HEK293T (cell line): ENCODE measurements at regions not wholly inside any gene's neighbourhood (a gene's known extent, or its start where the extent isn't known, plus 50 kb on each side); places are given as distances from the start of the nearest gene placed in this dataset.

Experiments used
- CTCF ChIA-PET: fragments of 350-600 bp; formaldehyde crosslinking; extraction: SDS; loops from one replicate; lab custom pipeline; 2021; ENCODE audit warnings: antibody characterized with exemption, inconsistent platforms; lab: Yijun Ruan, JAX
- POLR2A ChIA-PET: fragments of 350-600 bp; formaldehyde crosslinking; extraction: SDS; loops from one replicate; lab custom pipeline; 2020; ENCODE audit warnings: antibody characterized with exemption, inconsistent platforms; lab: Yijun Ruan, JAX
- DNase-seq: peaks from one replicate; pipeline ENCODE4 v3.0.0; 2012; ENCODE audit warnings: mixed read lengths; ENCODE audit errors: extremely low spot score
- ARNT ChIP-seq: fragments of 450-650 bp; IDR thresholded peaks from 2 replicates; pipeline ENCODE4 v1.6.1; 2017; ENCODE audit warnings: mild to moderate bottlenecking
- BHLHE40 ChIP-seq: fragments of 450-650 bp; IDR thresholded peaks from 2 replicates; pipeline ENCODE4 v1.6.1; 2016; ENCODE audit warnings: mild to moderate bottlenecking, moderate library complexity, borderline replicate concordance
- CTBP1 ChIP-seq: fragments of 450-650 bp; IDR thresholded peaks from 2 replicates; pipeline ENCODE4 v1.6.1; 2016; ENCODE audit warnings: borderline replicate concordance
- ELF4 ChIP-seq: fragments of 450-650 bp; IDR thresholded peaks from 2 replicates; pipeline ENCODE4 v1.6.1; 2017; ENCODE audit warnings: antibody characterized with exemption
- FOXA1 ChIP-seq: fragments of 450-650 bp; IDR thresholded peaks from 2 replicates; pipeline ENCODE4 v1.6.1; 2016; ENCODE audit warnings: mild to moderate bottlenecking
- FOXK2 ChIP-seq: fragments of 450-650 bp; IDR thresholded peaks from 2 replicates; pipeline ENCODE4 v1.6.1; 2016; ENCODE audit warnings: mild to moderate bottlenecking
- FOXM1 ChIP-seq: fragments of 450-650 bp; IDR thresholded peaks from 2 replicates; pipeline ENCODE4 v1.6.1; 2017; ENCODE audit warnings: mild to moderate bottlenecking, borderline replicate concordance
- HDGF ChIP-seq: fragments of 450-650 bp; IDR thresholded peaks from 2 replicates; pipeline ENCODE4 v1.6.1; 2017; ENCODE audit warnings: antibody characterized with exemption, borderline replicate concordance
- L3MBTL2 ChIP-seq: fragments of 450-650 bp; conservative IDR thresholded peaks from 2 replicates; pipeline ENCODE4 v1.6.1; 2016; ENCODE audit warnings: mild to moderate bottlenecking
- LEF1 ChIP-seq: fragments of 450-650 bp; IDR thresholded peaks from 2 replicates; pipeline ENCODE4 v1.6.1; 2017; ENCODE audit warnings: mild to moderate bottlenecking, borderline replicate concordance
- NFRKB ChIP-seq: fragments of 450-650 bp; IDR thresholded peaks from 2 replicates; pipeline ENCODE4 v1.6.1; 2016; ENCODE audit warnings: mild to moderate bottlenecking, moderate library complexity
- PKNOX1 ChIP-seq: fragments of 450-650 bp; IDR thresholded peaks from 2 replicates; pipeline ENCODE4 v1.6.1; 2016
- SP1 ChIP-seq: fragments of 450-650 bp; IDR thresholded peaks from 2 replicates; pipeline ENCODE4 v1.6.1; 2017
- SUZ12 ChIP-seq: fragments of 450-650 bp; IDR thresholded peaks from 2 replicates; pipeline ENCODE4 v1.6.1; 2016; ENCODE audit warnings: mild to moderate bottlenecking
- TARDBP ChIP-seq: fragments of 450-650 bp; IDR thresholded peaks from 2 replicates; pipeline ENCODE4 v1.6.1; 2016
- ZNF384 ChIP-seq: fragments of 450-650 bp; IDR thresholded peaks from 2 replicates; pipeline ENCODE4 v1.6.1; 2016

- TF ChIP-seq FOXA1 (no peak), FOXK2 (no peak)
- DNase-seq = no peak
- POLR2A ChIA-PET = no interaction called here
- CTCF ChIA-PET = no interaction called here
These were observed 98.0 kb upstream of the PIK3CG start for GRCh38 chr7:106767078-106767477.

GRCh38 chr7:106767498-106768323, 97.4 kb upstream of the PIK3CG start:
- ChIA-PET POLR2A (no interaction called here), CTCF (no interaction called here)
- no peak for TF ChIP-seq ZNF384
- no peak for TF ChIP-seq FOXA1
- no peak for TF ChIP-seq SP1
- no peak for DNase-seq

GRCh38 chr7:106768324-106768751, 96.7 kb upstream of the PIK3CG start:
- TF ChIP-seq SP1 (no peak), ELF4 (no peak), TARDBP (no peak), PKNOX1 (no peak), FOXK2 (no peak), FOXA1 (no peak), SUZ12 (no peak), ARNT (no peak), LEF1 (no peak), L3MBTL2 (no peak), HDGF (no peak), BHLHE40 (no peak), NFRKB (no peak), ZNF384 (no peak), FOXM1 (no peak), CTBP1 (no peak)
- ChIA-PET POLR2A (no interaction called here), CTCF (no interaction called here)
- no peak for DNase-seq

GRCh38 chr7:106770191-106770590, 94.9 kb upstream of the PIK3CG start:
- no peak for TF ChIP-seq BHLHE40
- no peak for TF ChIP-seq TARDBP
- no peak for TF ChIP-seq LEF1
- TF ChIP-seq CTBP1 = no peak
- POLR2A ChIA-PET = no interaction called here
- no peak for DNase-seq
- CTCF ChIA-PET = no interaction called here

- ChIA-PET CTCF (no interaction called here), POLR2A (no interaction called here)
- DNase-seq = no peak
- TF ChIP-seq ARNT = no peak
- TF ChIP-seq FOXM1 = no peak
- TF ChIP-seq LEF1 = no peak
- no peak for TF ChIP-seq ZNF384
- no peak for TF ChIP-seq FOXA1
- no peak for TF ChIP-seq NFRKB
These were observed 92.4 kb upstream of the PIK3CG start for GRCh38 chr7:106772655-106773108.

GRCh38 chr7:106773228-106773627, 91.9 kb upstream of the PIK3CG start:
- POLR2A ChIA-PET = no interaction called here
- DNase-seq = no peak
- CTCF ChIA-PET = no interaction called here
- TF ChIP-seq LEF1 = no peak

- no peak for TF ChIP-seq PKNOX1
- TF ChIP-seq NFRKB = no peak
- ChIA-PET CTCF (no interaction called here), POLR2A (no interaction called here)
- no peak for DNase-seq
These were observed 91.4 kb upstream of the PIK3CG start for GRCh38 chr7:106773721-106774120.

- ChIA-PET POLR2A (no interaction called here), CTCF (no interaction called here)
- TF ChIP-seq FOXK2 (no peak), NFRKB (no peak), CTBP1 (no peak), LEF1 (no peak), PKNOX1 (no peak), ZNF384 (no peak), ELF4 (no peak), BHLHE40 (no peak), SP1 (no peak), FOXA1 (no peak), HDGF (no peak), TARDBP (no peak), L3MBTL2 (no peak), ARNT (no peak)
- DNase-seq = no peak
These were observed 90.8 kb upstream of the PIK3CG start for GRCh38 chr7:106774213-106774767.
